Stomach (tissue), 4 donors: ENCODE measurements at regions not wholly inside any gene's neighbourhood (a gene's known extent, or its start where the extent isn't known, plus 50 kb on each side); places are given as distances from the start of the nearest gene placed in this dataset.

Experiments
- CTCF ChIP-seq, 7 experiments: fragments of 450-650 bp in 4 of 7; fragments of 200-600 bp in 3 of 7; sonication (generic) in 3 of 7; IDR thresholded peaks; one replicate each; pipeline ENCODE4 v1.5.1; 2016 to 2019; ENCODE audit warnings: antibody characterized with exemption in 7 of 7, control low read depth in 2 of 7, mild to moderate bottlenecking in 1 of 7
- POLR2A ChIP-seq, 4 donors: fragments of 450-650 bp; IDR thresholded peaks; one replicate each; pipeline ENCODE4 v1.6.1; 2016; ENCODE audit warnings: antibody characterized with exemption in 4 of 4, control low read depth in 2 of 4, mild to moderate bottlenecking in 1 of 4, moderate library complexity in 1 of 4
- POLR2AphosphoS5 ChIP-seq, 3 donors: sonication (generic); formaldehyde crosslinking; IDR thresholded peaks; one replicate each; pipeline ENCODE4 v1.6.1; 2016; ENCODE audit warnings: antibody characterized with exemption in 3 of 3

- TF ChIP-seq CTCF (IDR thresholded peaks at IDR 0.05), result no peak
- TF ChIP-seq POLR2A (IDR thresholded peaks at IDR 0.05), result no peak
- TF ChIP-seq POLR2AphosphoS5 (IDR thresholded peaks at IDR 0.05), result no peak
These were observed 58.7 kb upstream of the WDR26 start for GRCh38 chr1:224493269-224493668.
